ENCODE measurements at regions not wholly inside any gene's neighbourhood (a gene's known extent, or its start where the extent isn't known, plus 50 kb on each side); places are given as distances from the start of the nearest gene placed in this dataset.

DNA sequence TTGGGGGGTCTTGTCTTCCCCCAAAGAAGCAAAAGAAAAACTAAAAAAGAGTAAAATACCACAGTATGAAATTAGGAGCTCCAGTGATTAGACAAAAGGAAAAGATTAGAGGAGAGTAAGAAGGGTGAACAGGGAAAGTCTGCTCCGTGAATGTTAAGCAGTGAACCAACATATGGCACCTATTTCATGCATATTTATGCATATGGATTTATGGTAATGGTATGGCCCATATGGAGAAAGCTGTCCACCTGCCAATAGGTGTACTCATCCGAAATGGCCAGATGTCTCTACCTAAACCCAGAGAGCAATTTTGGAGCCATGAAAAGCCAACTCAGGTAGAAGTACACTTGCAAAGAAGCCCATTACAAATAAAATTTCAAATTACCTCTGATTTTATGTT, 404.0 kb upstream of the RAB6C start:
- TF ChIP-seq, protein P1, sequence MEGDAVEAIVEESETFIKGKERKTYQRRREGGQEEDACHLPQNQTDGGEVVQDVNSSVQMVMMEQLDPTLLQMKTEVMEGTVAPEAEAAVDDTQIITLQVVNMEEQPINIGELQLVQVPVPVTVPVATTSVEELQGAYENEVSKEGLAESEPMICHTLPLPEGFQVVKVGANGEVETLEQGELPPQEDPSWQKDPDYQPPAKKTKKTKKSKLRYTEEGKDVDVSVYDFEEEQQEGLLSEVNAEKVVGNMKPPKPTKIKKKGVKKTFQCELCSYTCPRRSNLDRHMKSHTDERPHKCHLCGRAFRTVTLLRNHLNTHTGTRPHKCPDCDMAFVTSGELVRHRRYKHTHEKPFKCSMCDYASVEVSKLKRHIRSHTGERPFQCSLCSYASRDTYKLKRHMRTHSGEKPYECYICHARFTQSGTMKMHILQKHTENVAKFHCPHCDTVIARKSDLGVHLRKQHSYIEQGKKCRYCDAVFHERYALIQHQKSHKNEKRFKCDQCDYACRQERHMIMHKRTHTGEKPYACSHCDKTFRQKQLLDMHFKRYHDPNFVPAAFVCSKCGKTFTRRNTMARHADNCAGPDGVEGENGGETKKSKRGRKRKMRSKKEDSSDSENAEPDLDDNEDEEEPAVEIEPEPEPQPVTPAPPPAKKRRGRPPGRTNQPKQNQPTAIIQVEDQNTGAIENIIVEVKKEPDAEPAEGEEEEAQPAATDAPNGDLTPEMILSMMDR (IDR thresholded peaks at IDR 0.05) = no peak
- TF ChIP-seq POLR2A (IDR thresholded peaks at IDR 0.05) = no peak

All from prostate gland (tissue), 2 donors.